SHP77 (cell line): ENCODE measurements at regions not wholly inside any gene's neighbourhood (a gene's known extent, or its start where the extent isn't known, plus 50 kb on each side); places are given as distances from the start of the nearest gene placed in this dataset.
A peak's percentile ranks its signal among the peaks of the same experiment; 100 is the strongest.
"Not testable (repeated sequence)": the region's sequence is repeated elsewhere in the genome, so short reads cannot be mapped to it uniquely, and the experiment has no call there.

ENCODE experiments used
- DNase-seq, 2 experiments: peaks; one replicate each; lab custom pipeline; 2025; lab: John Stamatoyannopoulos, UW

DNA sequence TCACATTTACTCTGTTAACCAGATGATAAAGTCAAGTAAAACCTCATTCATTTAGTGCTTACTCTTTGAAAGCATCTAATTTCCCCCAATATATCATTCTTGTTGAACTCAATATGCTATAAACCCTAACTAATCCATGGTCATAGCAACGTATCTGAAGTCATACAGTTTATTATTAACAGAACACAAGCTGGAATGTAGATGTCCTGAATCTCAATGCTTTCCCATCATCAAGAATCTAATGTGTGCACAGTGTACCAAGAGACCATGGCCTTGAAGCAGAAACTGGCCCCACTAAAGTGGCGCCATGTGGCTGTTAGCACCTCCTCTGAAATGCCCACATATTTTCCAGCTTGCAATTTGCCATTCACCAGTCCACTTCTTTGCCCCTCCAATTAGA is 245.8 kb downstream of the SOX9 start:
- DNase-seq, result no peak

- DNase-seq, result no peak
Observed at GRCh38 chr17:72368191-72368590, 247.4 kb downstream of the SOX9 start.

DNA sequence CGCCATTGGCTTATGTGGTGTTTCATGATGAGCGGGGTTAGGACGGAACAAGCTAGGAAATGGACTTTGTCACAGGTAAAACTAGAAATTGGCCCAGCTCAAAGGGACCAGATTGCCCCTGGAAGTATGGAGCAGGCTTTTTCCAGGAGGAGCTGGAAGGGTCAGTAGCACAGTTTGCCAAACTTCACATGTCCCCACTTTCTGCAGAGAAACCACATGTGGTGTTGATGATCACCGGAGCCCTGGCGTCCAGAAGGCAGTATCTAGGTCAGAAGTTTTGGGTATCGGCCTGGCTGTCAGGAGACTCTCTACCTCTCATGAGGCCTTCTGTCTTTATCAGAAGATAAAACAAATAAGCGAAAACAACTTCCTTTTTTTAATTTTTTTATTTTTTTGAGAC is 248.5 kb downstream of the SOX9 start:
- no peak for DNase-seq

DNA sequence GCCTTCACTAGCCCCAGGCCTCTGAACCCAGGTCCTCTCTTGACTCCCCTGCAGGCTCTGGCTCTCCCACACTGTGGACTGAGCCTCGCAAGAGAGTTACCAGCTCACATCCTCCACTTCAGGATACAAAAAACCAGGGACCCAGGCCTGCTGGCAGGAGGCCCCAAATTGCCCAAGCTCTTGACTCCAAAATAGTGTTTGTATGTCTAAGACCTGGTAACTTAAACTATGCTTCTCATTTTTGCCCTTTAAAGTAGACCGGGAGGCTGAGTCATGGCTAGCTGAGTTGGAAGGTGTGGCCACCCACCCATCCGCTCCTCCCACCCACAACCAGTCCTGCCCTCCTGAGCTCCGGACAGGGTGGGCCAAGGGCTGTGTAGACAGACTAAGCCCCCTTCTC is 250.0 kb downstream of the SOX9 start:
- no peak for DNase-seq

GRCh38 chr17:72372185-72372584 is 251.4 kb downstream of the SOX9 start:
- no peak for DNase-seq

DNA sequence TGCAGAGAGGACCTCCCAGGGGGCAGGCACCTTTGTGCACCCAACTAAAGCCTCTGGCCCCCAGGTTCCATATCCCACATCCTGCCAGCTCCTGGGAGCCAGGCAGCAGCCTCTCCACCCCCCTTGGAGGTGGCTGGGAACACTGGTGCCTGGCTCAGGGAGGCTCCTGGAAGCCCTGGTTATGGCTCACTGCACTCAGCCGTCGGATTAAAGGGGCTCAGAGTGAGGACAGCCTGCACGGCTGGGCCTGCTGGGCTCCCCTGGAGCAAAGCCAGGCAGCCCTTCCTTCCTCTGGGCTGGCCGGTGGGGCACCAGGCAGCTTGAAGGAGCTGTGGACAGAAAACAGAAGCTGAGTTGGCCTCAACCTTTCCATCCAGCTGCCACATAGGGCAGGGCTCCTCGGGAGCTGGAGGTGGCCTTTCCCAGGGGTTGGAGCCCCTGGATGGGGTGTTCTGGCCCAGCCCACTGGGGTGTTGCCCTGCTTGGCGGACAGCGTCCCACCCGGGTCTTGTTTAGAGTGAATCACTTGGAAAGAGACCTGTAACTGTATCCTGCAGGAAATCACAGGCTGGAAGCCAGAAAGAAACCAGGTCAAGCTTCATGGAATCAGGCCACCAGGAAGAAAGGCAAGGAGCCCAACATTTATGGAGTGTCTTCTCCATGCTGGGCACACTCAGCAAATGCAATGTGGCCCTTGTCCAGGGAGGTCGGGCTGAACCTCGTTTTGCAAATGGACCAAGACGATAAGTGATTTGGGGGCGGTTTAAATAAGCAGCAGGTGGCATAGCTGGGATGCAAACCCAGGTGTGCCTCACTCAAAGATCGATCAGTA is 253.3 kb downstream of the SOX9 start:
- DNase-seq, result no peak

- no peak for DNase-seq
Observed at GRCh38 chr17:72376526-72377345, 255.9 kb downstream of the SOX9 start.

GRCh38 chr17:72378414-72379390 is 257.9 kb downstream of the SOX9 start:
- DNase-seq, result no peak

GRCh38 chr17:72379516-72379915 is 258.7 kb downstream of the SOX9 start:
- no peak for DNase-seq

DNA sequence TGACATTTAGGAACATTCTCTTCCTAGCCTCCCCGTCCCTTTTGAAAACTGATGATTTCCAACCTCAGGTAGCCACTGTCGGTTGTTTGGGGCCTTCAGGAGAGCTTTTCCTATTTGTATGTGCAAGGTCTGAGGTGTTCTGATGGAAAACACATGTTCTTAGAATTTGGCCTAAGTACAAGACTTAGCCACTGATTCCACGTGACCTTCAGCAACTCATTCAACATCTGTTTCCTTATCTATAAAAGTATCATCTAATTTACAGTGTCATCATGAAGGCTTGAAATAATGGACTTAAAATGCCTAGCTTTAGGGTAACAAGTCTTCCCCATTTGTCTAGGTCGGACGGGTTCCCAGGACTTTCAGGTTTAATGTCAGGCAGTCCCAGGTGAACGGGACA is 259.3 kb downstream of the SOX9 start:
- no peak for DNase-seq

- DNase-seq, result no peak
Observed at GRCh38 chr17:72380737-72381136, 259.9 kb downstream of the SOX9 start.

- DNase-seq, result no peak
Observed at GRCh38 chr17:72381597-72382397, 261.0 kb downstream of the SOX9 start.

DNA sequence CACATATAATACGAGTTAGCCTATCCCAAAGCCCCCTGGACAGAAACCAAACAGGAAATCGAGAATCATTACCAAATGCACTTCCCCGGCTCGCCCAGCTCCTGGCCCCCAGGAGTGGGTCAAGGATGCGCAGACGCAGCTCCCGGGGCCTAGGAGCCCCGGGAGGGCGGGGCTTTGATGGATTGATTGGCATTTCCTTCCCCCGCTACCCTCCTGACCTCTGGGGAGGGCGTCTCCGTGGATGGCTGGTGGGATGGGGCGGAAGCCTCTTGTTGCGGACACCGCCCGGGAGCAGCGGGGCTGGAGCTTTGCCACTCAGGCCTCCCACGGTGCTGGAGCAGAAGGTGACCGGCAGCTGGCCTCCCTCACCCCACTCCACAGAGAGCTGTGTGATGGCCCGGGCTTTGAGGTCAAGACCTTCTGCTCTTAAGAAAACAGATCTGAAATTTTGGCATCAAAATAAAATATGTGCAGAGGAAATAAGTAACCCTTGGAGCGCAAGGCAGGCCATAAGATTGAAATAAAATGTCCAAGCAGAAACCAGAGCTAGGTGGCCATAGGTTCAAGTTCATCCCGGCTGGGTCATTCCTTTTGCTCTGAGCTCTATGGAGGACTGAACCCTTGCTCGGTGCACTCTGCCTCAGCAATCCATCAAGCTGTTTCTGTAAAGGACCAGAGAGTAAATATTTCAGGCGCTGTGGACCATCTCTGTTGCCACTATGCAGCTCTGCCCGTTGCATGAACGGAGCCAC is 262.3 kb downstream of the SOX9 start:
- no peak for DNase-seq

DNA sequence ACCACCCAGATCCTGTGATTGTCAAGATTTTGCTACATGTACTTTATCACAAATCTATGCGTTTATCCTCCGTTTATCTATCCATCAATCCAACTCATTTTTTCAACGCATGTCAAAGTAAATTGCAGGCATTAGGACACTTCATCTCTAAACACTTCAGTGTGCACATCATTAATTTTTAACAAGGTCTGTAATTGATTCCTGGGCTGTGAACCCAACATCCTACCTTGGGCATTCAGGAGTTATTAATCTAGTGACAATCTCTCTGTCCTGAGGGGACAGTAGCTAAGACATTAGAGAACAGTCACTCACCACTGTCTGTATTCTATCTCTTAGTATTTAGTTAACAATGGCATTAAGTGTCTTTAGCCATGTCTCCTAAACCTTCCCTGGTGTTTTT is 264.7 kb downstream of the SOX9 start:
- no peak for DNase-seq

DNA sequence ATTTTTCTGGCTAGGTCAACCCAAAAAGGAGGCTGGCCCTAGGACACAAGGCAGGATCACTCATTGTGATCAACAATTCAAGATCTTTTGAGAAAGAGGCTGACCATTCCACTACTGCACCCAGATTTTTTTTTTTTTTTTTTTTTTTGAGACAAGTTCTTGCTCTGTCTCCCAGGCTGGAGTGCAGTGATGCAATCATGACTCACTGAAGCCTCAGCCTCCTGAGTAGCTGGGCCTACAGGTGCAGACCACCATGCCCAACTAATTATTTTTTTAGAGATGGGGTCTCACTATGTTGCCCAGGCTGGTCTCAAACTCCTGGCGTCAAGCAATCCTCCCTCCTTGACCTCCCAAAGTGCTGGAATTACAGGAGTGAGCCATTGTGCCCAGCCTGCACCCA is 265.4 kb downstream of the SOX9 start:
- not testable (repeated sequence) for DNase-seq

DNA sequence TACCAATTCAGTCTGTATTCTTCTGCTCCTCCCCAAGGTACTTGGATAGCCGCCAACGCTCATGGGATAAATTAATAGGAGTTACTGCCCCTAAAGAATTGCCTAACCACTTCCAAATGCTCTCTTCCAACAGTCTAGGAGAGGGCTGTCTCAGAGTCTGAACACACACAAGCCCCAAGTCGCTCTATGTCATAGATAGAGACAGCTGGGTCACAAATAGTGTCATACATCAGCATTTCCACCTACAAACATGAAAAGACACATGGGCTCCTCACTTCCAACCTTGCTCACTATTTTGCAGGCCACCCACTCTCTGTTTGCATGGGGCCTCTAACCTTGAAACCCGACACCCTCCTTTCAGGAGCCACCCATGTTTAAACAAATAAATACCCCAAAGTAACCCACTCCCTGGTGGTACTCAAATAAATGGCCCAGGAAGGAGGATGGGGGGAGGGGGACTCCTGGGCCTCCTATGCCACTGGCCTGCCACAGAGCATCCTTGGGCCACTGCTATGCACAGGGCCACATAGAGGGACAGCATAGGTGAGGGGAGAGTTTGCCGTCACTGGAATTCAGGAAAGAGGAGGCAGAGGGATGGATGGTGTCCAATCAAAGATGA is 265.9 kb downstream of the SOX9 start:
- DNase-seq, result peak; percentile 52 to 64

DNA sequence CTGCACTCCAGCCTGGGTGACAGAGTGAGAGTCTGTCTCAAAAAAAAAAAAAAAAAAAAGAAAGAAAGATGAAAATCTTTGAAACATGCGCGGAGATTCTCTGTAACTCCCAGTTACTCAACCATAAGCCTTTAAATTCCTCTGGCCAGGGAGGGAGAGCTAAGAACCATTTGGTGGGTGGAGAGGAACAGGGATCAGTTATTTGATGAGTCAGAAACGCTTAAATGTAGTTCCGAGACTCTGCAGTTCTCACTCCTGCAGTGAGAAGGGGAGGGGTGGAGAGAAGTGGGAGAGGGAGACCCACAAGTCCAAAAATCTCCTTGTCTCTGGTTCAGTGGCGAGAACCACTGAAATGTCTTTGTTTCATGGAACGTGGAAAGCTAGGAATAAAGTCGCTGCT is 266.7 kb downstream of the SOX9 start:
- DNase-seq, result no peak

DNA sequence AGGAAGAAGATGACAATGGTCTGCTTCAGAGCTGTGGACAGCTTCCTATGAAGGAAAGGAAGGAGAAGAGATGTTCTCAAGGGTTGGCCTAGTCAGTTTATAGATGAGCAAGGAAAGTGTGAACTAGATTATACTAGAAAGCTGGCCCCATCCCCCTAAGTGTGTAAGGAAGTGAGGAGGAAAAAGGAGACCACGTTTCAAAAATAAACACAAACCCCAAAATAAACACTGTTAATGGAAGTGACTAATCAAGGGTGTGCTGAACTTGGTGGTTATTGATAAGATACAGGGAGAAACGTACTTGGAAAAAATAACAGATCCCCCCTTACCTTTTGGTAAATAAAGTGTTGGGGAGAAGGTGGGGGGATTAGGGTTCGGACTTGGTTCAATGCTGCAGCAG is 267.1 kb downstream of the SOX9 start:
- no peak for DNase-seq

DNA sequence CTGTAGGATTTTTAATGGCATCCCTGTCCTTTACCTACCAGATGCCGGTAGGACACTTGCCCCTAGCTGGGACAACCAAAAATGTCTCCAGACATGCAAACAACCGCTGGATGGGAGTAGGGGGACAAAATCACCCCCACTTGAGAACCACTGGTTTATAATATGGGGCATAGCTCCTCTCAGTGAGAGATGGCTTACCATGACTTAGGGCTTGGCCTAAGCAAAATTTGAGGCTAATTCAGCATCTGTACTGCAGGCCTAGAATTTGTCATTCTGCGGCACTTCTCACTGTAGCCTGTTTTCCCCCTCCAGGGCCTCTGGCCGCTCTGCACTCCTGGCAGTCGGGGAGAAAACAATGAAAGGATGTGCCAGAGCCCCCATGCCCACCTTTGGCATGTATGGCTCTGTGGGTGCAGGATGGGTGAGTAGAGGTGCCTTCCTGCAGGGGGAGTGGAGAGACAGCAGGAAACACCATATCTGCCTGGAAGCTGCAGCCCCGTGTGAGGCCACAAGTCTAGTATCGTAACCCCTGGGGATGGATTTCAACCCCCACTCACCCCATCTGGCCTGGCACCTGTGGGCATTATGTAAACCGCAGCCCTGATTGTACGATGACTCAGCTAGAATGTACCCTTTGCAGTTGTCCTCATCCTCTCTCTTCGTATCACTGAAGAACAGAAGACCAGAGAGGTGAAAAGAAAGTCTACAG is 268.1 kb downstream of the SOX9 start:
- peak in 1 of 2 experiments; percentile 13 for DNase-seq
